HG03354 (cell line): ENCODE measurements at regions not wholly inside any gene's neighbourhood (a gene's known extent, or its start where the extent isn't known, plus 50 kb on each side); places are given as distances from the start of the nearest gene placed in this dataset.

Source experiments
- ATAC-seq: cut with Tn5 transposase; IDR thresholded peaks from one replicate; pipeline ENCODE4 v1.9.1; 2021; ENCODE audit warnings: mild to moderate bottlenecking; ENCODE audit not compliant: unreplicated experiment, poor library complexity, severe bottlenecking

GRCh38 chr15:68499620-68500312 lies 67.8 kb upstream of the ITGA11 start:
- no peak for ATAC-seq

- ATAC-seq, result no peak
These were observed 68.6 kb upstream of the ITGA11 start for GRCh38 chr15:68500363-68501258.

GRCh38 chr15:68501259-68501591 lies 69.3 kb upstream of the ITGA11 start:
- ATAC-seq, result no peak

GRCh38 chr15:68501616-68502015 lies 69.7 kb upstream of the ITGA11 start:
- no peak for ATAC-seq

GRCh38 chr15:68502398-68502901 lies 70.5 kb upstream of the ITGA11 start:
- ATAC-seq, result no peak

GRCh38 chr15:68503213-68503612 lies 71.2 kb upstream of the ITGA11 start:
- no peak for ATAC-seq

- ATAC-seq, result no peak
These were observed 72.1 kb upstream of the ITGA11 start for GRCh38 chr15:68503791-68504680.

- no peak for ATAC-seq
These were observed 72.8 kb upstream of the ITGA11 start for GRCh38 chr15:68504681-68505170.

- no peak for ATAC-seq
These were observed 72.7 kb upstream of the CORO2B start for GRCh38 chr15:68506071-68506470.

GRCh38 chr15:68507447-68507846 lies 71.3 kb upstream of the CORO2B start:
- no peak for ATAC-seq

- no peak for ATAC-seq
These were observed 70.2 kb upstream of the CORO2B start for GRCh38 chr15:68508485-68509189.

- ATAC-seq, result no peak
These were observed 68.2 kb upstream of the CORO2B start for GRCh38 chr15:68510558-68510957.

- no peak for ATAC-seq
These were observed 67.5 kb upstream of the CORO2B start for GRCh38 chr15:68511073-68511991.

GRCh38 chr15:68512052-68512451 lies 66.7 kb upstream of the CORO2B start:
- ATAC-seq, result no peak

GRCh38 chr15:68512598-68512997 lies 66.2 kb upstream of the CORO2B start:
- ATAC-seq, result no peak

GRCh38 chr15:68515371-68516095 lies 63.3 kb upstream of the CORO2B start:
- ATAC-seq, result no peak

- no peak for ATAC-seq
These were observed 61.5 kb upstream of the CORO2B start for GRCh38 chr15:68517285-68517761.

GRCh38 chr15:68518046-68518445 lies 60.7 kb upstream of the CORO2B start:
- ATAC-seq, result no peak
